Cardiac fibroblast (primary cell): ENCODE measurements at regions not wholly inside any gene's neighbourhood (a gene's known extent, or its start where the extent isn't known, plus 50 kb on each side); places are given as distances from the start of the nearest gene placed in this dataset.

Experiments used
- DNase-seq, 2 donors: peaks; one replicate each; pipeline versions ENCODE4 v3.0.0 to v3.0.0-alpha.2; 2010; ENCODE audit warnings: low read depth in 2 of 2
- H3K4me3 ChIP-seq, 2 donors: replicated peaks in 1 of 2; 1 replicate in 1 of 2; 2 replicates in 1 of 2; pipeline ENCODE4 v1.5.1; 2011; ENCODE audit warnings: low read depth in 2 of 2, low read length in 2 of 2, mild to moderate bottlenecking in 2 of 2, moderate library complexity in 1 of 2
- CTCF ChIP-seq: IDR thresholded peaks from one replicate; pipeline ENCODE4 v1.5.1; 2011; ENCODE audit warnings: low read depth, mild to moderate bottlenecking, low read length, inconsistent platforms

DNA sequence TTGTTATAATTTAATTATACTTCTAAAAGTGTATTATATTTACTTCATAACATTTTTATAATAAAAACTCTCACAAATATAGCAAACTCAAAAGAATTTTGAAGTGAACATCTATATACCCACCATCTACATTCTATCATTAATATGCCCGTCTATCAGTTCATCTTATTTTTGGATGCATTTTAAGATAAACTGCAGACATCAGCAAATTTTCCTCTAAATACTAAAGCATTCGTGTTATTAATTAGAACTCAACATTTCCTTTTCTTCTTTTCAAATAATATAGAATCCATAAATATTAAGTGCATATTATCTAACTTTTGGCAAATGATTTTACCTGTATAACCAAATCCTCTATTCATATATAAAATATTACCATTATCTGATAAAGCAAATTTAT lies 242.9 kb upstream of the BCHE start:
- DNase-seq = no peak
- TF ChIP-seq CTCF = no peak
- no peak overlapping the region for H3K4me3 ChIP-seq

DNA sequence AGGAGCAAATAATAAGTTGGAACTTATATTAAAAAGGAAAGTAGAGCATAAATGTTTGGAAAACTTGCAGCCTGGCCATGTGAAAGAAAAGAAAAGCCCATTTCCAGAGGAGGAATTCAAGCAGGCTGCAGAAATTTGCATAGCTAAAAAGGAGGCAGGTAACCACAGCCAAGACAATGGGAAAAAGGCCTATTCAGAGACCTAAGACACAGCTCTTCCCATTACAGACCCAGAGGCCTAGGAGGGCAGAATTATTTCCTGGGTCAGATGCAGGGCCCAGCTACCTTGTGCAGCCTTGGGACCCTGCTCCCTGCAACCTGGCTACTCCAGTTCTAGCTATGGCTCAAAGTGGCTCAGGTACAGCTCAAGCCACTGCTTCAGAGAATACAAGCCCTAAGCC lies 234.6 kb upstream of the BCHE start:
- no peak for DNase-seq
- no peak for TF ChIP-seq CTCF
- no peak overlapping the region for H3K4me3 ChIP-seq

DNA sequence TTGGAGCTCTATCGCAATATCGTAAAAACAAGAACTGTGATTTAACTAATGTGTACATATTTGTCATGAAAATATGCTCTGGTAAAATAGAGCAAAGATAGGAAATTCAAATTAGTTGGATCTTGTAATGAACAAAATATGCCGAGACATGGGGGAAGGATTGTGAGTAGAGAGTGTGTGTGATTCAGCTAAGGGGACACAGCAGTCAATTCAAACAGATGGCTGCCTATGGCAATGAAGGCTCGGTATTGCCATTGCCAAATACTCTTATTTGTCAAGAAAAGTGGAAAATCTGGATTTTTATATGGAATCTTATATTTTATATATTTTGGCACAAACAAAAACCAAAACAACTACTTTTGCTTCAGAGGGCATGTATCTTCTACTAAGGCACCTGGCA lies 227.3 kb upstream of the BCHE start:
- no peak overlapping the region for H3K4me3 ChIP-seq
- DNase-seq = no peak
- no peak for TF ChIP-seq CTCF

DNA sequence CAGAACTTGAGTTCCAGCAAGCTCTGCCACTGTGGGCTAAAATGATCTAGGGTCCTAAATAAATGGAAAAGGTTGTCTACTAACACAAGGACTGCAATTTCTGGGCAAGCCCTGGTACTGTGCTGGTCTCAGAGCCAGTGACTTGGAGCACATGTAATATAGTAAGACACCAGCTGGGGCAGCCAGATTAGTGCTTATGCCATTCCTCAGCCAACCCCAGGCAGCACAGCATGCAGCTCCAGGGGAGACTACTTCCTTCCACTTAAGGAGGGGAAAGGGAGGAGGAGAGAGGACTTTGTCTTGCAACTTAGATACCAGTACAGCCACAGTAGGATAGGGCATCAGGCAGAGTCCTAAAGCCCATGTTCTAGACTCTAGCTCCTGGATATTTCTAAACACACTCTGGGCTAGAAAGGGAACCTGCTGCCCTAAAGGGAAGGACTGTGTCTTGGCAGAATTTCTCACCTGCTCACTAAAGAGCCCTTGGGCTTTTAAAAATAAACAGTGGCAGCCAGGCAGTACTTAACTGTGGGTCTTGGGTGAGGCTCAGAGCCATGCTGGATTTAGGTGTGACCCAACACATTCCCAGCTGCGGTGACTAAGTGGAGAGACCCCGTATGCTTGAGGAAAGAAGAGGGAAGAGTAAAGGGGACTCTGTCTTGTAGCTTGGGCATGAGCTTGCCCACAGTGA lies 223.7 kb upstream of the BCHE start:
- no peak for DNase-seq
- H3K4me3 ChIP-seq = no peak overlapping the region
- no peak for TF ChIP-seq CTCF

DNA sequence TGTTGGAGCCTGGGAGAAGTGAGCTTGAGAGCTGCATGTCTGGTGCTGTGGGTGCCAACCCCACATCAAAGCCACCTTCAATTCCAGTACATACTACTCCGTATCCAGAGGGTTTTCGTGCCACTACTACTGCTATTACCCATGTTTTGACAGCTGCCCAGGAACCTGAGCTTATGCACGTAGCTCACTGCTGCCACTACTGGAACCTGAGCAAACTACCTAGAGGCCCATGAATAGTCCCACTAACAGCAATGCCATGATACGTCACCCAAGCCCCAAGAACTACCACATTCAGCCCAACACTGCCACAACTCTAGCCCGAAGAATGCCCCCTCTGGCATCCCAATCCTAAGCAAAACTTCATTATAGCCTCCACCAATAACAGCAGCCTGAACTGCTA lies 215.2 kb upstream of the BCHE start:
- DNase-seq = no peak
- no peak overlapping the region for H3K4me3 ChIP-seq
- no peak for TF ChIP-seq CTCF

- H3K4me3 ChIP-seq = no peak overlapping the region
- no peak for TF ChIP-seq CTCF
- no peak for DNase-seq
Measured at GRCh38 chr3:166029507-166029906, 192.3 kb upstream of the BCHE start.
